HG03354 (cell line): ENCODE measurements at regions not wholly inside any gene's neighbourhood (a gene's known extent, or its start where the extent isn't known, plus 50 kb on each side); places are given as distances from the start of the nearest gene placed in this dataset.

Experiments used
- ATAC-seq: cut with Tn5 transposase; IDR thresholded peaks from one replicate; pipeline ENCODE4 v1.9.1; 2021; ENCODE audit warnings: mild to moderate bottlenecking; ENCODE audit not compliant: unreplicated experiment, poor library complexity, severe bottlenecking

- ATAC-seq, result no peak
These were observed 1373.9 kb upstream of the CELF2 start for GRCh38 chr10:9643782-9644181.

GRCh38 chr10:9645404-9645803 lies 1372.3 kb upstream of the CELF2 start:
- ATAC-seq, result no peak

GRCh38 chr10:9645928-9646600 lies 1371.6 kb upstream of the CELF2 start:
- no peak for ATAC-seq

- ATAC-seq, result no peak
These were observed 1363.4 kb upstream of the CELF2 start for GRCh38 chr10:9654261-9654660.

DNA sequence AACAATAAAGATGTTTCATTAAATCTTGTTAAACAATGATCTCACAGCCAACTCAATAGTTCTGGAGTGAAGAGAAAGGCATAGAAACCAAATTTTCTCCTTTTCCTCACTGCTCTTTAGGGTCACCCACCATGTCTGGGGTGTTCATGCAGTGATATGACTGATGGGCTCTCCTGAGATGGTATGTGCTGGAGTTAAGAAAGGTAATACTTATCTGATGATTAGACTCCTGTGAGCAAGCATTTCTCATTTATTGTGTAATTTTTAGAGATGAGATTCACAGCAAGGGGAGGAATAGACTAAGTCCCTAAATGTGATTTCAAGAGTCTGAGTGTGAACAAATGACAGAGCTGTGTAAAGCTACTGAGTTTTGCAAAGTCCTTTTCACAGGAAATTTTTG lies 1361.3 kb upstream of the CELF2 start:
- no peak for ATAC-seq

DNA sequence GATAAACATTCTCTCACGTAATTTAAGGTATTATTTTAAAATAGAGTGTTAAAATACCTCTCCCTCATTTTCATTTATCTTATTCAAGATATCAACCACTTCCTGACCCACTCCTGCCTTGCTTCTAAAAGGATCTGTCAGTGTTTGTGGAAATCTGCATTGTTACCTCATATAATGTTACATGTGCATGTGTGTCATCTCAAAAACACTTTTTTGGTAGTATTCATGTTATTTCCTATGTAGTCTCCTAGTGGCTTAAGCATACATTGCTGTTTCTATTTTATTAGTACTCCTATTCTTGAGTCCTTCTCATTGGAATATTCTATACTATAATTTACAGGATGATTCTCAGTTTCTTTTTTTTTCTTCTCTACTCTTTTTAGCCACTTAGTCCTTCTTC lies 1360.7 kb upstream of the CELF2 start:
- no peak for ATAC-seq

DNA sequence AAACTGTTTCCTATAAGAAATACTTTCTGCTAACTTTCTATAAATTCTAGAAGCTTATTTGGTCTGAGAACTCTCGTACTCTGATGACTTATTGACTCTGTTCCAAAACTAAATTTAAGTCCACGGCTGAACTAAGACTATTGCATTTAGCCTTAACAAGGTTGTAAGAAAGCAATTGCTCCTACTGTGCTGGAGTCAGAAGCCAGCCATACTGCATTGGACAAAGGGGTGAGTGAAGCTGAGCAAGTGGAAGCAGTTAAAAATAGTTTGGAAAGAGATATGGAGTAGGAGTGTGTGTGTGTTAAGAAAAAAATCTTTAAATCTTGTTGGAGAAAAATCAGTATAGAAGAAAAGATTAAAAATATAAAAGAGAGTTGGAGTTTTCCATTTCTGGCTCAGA lies 1360.1 kb upstream of the CELF2 start:
- no peak for ATAC-seq

DNA sequence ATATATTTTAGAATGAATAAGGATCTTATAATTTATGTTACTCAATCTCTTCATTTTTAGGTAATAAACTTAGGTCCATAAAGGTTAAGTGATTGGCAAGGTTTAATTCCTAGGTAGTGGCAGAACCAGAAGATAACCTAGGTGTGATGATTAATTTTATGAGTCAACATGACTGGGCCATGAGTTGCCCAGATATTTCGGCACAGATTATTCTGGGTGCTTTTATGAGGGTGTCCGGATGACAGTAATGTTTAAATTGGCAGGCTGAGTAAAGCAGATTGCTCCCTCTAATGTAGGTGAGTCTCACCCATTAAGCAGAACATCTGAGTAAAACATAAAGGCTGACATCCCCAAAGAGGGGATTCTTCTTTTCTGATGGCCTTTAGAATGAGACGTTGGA lies 1349.3 kb upstream of the CELF2 start:
- no peak for ATAC-seq

DNA sequence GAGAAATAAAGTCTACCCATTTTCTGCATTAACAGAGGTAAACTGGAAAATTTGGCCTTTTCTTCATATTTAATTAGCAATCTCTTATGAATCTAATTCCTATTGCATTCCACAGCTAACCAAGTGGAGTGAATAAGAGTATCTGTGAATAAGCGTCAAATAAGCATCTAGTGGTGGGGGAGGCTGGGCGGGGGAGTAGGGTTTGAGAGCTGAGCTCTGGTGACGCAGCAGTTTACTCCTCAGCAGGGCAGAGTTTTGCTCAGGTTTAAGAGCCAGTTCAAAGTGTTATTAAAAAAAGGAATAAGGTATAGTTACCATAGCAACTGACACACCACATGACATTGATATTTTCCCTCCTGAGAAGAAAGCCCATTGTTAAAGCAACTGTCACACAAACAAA lies 1346.8 kb upstream of the CELF2 start:
- no peak for ATAC-seq

- ATAC-seq, result no peak
These were observed 1336.0 kb upstream of the CELF2 start for GRCh38 chr10:9681655-9682054.

- ATAC-seq, result no peak
These were observed 1334.9 kb upstream of the CELF2 start for GRCh38 chr10:9682802-9683201.

GRCh38 chr10:9684186-9684585 lies 1333.5 kb upstream of the CELF2 start:
- no peak for ATAC-seq

- ATAC-seq, result no peak
These were observed 1332.1 kb upstream of the CELF2 start for GRCh38 chr10:9685596-9685995.

DNA sequence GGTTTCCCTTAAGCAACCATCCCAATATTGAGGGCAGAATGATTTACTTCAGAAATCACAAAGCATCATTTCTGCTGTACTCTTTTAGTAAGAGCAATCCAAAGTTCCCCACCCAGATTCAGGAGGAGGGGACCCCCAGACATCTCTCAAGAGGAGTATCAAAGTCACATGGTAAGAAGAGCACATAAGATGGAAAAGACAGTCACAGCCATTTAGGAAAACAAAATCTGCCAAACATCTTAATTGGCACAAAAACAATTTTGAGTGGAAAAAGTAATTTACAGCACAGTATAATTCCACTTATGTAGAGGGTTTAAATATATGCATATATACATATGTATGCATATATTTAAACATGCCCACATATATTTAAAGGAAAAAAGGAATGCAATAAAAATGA lies 1329.0 kb upstream of the CELF2 start:
- no peak for ATAC-seq

DNA sequence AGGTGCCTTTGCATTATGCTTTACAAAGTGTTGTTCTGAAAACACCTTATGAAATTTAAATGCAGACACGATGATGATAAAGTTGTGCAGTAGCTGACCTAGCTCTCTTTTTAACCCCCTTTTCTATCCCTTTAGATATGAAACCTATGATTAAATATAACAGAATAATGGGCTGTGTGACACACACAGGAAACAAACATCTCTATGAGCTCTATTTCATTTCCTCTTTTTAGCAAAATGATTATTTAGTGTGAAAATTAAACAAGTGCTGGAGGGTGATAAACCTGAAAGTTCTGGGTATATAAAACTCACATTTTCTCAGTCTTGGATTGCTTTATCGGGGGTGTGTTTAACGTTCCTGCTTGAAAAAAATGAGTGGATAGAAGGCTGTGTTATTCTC lies 1310.5 kb upstream of the CELF2 start:
- no peak for ATAC-seq

DNA sequence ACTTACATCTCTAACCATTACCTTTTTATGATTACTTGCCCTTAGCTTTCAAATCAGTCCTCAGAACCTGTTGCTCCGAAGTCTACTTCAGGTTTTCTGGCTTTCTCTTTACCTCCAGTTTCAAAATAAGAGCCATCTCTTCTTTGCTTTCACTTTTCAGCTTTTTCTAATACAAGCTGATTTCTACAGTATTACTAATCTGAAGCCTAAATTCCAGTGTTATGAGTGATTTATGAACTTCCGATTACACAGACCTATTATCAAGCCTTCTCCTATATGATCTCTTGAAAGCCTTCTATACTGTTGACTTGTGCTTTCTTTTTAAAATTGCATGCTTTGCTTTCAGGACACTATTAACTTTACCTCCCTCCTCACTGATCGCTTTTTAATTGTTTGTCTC lies 1307.8 kb upstream of the CELF2 start:
- no peak for ATAC-seq

- no peak for ATAC-seq
These were observed 1305.3 kb upstream of the CELF2 start for GRCh38 chr10:9712393-9712792.

- ATAC-seq, result no peak
These were observed 1298.4 kb upstream of the CELF2 start for GRCh38 chr10:9719246-9719645.

DNA sequence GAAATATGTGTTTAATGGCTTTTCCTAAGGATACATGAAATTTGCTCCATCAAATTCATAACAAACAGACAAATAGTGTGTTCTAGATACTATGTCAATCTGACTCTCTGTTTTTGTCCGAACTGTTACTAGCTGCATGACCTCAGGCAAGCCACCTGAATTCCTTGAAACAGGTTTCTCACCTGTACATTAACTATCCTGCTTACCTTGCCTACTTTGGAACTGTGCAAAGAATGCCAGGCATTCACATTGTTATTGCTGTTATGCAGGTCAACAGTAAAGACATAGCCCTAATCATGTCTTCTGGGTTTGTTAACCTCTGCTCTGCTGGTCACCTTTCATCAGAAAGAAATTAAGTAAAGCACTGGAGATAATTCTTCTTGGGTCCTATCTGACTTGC lies 1283.9 kb upstream of the CELF2 start:
- ATAC-seq, result no peak

DNA sequence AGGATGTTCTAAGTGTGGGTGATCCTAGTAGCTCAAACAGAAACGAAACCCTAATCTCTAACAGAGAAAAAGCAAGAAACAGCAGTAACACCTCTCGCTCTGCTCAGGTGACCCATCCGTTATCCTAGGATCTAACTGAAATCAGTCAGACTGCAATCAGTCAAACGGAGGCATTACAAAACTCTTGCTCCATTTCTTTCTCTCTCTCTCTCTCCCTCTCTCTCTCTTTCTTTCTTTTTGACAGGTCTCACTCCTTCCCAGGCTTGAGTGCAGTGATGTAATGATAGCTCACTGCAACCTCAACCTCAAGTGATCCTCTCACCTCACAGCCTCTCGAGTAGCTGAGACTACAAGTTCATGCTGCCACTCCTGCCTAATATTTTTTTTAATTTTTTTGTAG lies 1283.5 kb upstream of the CELF2 start:
- no peak for ATAC-seq

- no peak for ATAC-seq
These were observed 1281.9 kb upstream of the CELF2 start for GRCh38 chr10:9735731-9736130.

DNA sequence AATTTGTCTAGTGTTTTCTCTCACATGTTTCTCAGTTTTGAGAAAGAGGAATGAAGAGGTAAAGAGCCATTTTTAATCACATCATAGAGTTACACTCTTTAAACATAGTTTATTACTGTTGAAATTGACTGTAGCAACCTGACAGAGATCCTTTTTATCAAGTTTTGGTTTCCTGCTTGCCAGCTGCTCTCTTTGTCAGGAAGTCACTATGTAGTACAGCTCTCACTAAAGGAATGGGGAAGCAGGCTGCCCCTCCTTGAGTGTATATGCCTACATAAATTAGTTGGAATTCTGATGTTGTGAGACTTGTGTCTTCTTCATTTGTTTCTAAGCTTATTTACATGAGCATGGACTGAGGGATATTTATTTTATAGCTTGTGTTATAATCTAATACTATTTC lies 1274.0 kb upstream of the CELF2 start:
- no peak for ATAC-seq
